SKM-1 (cell line): ENCODE measurements at regions not wholly inside any gene's neighbourhood (a gene's known extent, or its start where the extent isn't known, plus 50 kb on each side); places are given as distances from the start of the nearest gene placed in this dataset.
"Not testable (repeated sequence)": the region's sequence is repeated elsewhere in the genome, so short reads cannot be mapped to it uniquely, and the experiment has no call there.

Experiments used
- DNase-seq: peaks from one replicate; lab custom pipeline; 2025; ENCODE audit not compliant: unreplicated experiment; lab: John Stamatoyannopoulos, UW

GRCh38 chr7:76852362-76852761 is 179.8 kb downstream of the SPDYE17 start:
- not testable (repeated sequence) for DNase-seq

- DNase-seq: not testable (repeated sequence)
Measured at GRCh38 chr7:76851617-76852016, 180.5 kb downstream of the SPDYE17 start.

DNA sequence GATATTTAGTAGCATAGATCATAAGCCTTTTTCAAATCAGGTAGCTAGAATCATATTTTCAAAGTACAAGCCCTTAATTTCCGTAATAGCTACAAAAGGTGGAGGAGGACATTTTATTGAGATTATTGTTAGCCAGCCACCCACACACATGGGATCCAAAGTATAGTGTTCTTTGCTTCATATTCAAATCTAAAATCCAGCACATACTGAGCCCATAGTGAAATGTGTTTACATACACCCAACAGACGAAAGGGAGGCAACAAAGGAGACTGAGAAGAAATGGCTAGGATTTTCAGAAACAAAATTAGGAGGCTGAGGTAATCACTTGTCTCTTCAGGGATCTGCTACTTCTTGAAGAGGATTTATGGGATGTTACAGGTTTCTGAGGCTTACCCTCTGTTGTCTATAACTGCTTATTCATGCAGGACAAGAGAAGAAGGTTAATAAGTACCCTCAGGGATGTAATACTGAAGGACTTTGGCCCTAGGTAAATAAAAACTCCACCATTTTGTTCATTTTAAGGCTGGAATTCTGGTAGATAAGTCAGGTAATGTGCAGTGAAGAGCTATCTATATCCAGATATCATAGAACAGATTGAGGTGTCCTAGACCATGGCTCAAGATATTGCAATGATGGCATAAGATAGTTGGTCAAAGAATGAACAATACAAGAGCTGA is 182.1 kb downstream of the SPDYE17 start:
- DNase-seq: not testable (repeated sequence)

GRCh38 chr7:76839879-76840278 is 192.3 kb downstream of the SPDYE17 start:
- DNase-seq: not testable (repeated sequence)

DNA sequence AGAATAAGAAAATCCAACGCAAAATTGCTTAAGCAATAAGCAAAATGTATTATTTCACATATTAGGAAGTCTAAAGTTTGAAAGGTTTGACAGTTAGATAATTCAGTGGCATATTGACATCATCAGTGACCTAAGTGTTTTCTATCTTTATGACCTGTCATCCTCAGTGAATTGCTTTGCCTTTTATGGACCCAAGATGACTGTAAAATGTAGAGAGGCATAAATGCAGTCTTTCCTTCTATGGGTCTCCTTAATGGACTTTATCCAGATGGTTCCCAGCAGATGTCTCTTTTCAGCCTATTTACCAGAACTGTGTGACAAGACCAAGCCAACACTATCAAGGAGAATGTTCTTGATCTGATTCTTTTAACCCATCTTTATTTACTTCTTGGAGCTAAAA is 192.9 kb downstream of the SPDYE17 start:
- not testable (repeated sequence) for DNase-seq

DNA sequence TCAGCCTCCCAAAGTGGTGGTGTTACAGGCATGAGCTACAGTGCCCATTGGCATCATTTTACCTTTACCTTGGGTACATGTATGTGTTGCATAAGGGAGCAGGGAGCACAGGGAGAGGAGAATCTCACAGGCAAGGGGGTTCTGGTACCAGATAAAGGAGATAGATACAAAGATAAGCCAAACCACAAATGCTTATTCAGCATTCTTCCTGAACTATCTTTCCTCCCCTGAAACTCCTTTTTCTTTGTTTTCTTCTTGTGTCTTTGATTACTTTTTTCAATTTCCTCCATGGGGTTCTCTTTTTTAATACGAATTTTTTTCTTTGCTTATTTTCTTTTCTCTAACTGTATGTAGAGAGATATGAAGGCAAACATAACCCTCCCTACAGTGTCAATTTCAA is 193.8 kb downstream of the SPDYE17 start:
- DNase-seq: not testable (repeated sequence)

DNA sequence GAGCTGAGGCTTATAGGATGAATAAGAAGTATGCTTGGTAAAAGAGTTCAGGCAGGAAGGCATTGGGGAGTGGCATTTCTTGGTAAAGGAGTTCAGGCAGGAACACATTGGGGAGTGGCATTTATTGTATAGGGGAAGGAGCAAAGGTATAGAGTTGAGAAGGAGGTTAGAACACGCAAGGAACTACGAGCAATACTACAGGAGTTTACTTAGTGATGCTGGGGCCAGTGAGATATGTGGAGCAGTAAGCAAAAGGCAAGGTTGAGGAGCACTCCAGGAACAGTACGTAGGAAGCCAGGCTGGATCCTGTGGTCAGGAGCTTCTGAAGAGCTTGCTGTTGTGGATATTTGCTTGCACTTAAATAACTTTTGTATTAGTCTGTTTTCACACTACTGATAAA is 202.2 kb upstream of the POMZP3 start:
- DNase-seq: not testable (repeated sequence)

DNA sequence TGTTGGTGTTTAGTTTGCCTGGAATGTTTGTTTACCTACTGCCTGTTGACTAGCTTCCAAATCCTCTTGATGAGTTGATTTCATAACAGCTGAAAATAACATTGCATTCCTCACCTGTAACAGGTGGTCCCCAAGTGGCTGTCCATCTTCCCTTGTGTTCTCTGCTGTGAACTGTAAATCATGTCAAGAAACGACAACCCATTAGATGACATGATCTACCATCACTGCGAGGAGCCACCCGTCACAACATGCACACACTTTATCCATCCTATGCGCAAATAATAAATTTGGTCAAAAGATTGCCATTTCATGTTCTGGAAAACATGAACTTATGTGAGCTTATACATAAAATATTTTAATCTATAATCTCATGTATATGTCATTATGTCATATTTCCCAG is 199.1 kb upstream of the POMZP3 start:
- not testable (repeated sequence) for DNase-seq

DNA sequence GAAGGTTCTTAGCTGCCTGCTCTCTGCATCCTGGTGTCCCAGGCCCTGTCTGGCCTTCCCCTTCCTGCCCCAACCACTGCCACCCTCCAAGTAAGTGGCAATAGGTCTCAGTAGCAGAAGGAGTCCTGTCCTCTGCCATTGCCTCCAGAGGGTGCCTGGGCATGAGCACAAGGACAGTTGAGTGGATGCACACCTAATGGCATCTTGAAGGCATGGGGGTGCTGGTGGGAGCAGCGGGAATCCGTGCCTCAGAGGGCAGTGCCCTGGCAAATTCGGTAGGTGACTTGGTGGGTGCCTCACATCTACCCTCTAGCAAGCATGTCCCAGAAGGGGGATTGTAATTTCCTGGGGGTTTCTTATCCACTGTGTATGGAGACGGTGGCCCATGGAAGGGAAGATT is 182.8 kb upstream of the POMZP3 start:
- not testable (repeated sequence) for DNase-seq

DNA sequence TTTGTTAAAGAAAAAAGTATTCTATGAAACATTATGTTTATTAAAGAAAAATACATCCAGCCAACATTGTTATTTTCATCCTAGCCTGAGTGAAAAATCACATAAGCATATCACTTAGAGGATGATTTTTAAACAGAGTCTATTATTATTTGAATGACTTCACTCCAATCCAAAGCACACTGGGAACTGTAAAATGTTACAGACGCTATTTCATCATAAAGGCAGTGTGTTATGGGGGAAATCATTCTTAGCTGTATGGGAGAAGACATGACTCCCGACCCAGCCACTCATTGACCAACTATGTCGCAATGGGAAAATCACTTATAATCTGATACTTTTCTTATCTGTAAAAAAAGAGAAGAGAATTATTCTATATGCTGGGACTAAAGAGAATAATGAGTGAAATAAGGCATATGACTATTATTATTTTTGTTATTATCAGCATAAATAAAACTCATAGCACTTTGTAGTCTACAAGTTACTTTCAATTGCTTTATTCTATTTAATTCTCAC is 180.6 kb upstream of the POMZP3 start:
- DNase-seq: not testable (repeated sequence)

- DNase-seq: not testable (repeated sequence)
Measured at GRCh38 chr7:76806460-76806859, 179.4 kb upstream of the POMZP3 start.

- DNase-seq: not testable (repeated sequence)
Measured at GRCh38 chr7:76806010-76806409, 178.9 kb upstream of the POMZP3 start.

GRCh38 chr7:76805262-76805661 is 178.2 kb upstream of the POMZP3 start:
- DNase-seq: not testable (repeated sequence)

- DNase-seq: not testable (repeated sequence)
Measured at GRCh38 chr7:76797639-76798038, 170.6 kb upstream of the POMZP3 start.

- DNase-seq: not testable (repeated sequence)
Measured at GRCh38 chr7:76780693-76781092, 153.6 kb upstream of the POMZP3 start.

DNA sequence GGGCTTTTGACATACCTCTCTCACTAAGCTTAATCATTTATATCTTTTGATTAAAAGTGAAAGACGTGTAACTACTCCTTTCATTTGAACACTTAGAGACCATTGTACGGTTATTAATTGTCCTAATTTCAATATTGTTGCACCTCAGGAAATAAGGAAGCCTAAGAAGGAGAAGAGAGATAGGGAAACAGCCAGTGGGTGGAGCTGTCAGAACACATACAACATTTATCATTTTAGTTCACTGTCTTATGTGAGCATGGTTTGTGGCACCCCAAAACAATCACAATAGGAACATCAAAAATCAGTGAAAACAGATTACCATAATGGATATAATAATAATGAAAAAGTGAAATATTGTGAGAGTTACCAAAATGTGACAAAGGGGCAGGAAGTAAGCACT is 147.2 kb upstream of the POMZP3 start:
- DNase-seq: not testable (repeated sequence)

- DNase-seq: not testable (repeated sequence)
Measured at GRCh38 chr7:76771980-76772379, 144.9 kb upstream of the POMZP3 start.

DNA sequence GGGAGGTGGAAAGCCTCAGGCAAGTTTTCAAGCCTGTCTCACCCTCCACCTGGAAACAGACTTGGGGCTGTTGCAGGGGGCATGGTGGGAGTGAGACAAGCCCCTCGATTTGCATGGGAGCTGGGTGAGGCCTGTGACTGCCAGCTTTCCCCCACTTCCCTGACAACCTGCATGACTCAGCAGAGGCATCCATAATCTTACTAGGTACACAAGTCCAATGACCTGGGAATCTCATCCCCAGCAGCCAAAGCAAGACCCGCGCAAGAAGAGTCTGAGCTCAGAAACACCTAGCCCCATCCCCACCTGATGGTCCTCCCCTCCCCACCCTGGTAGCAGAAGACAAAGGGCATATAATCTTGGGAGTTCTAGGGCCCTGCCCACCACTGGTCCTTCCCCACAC is 136.9 kb upstream of the POMZP3 start:
- DNase-seq: not testable (repeated sequence)

GRCh38 chr7:76760546-76761220 is 133.6 kb upstream of the POMZP3 start:
- not testable (repeated sequence) for DNase-seq

DNA sequence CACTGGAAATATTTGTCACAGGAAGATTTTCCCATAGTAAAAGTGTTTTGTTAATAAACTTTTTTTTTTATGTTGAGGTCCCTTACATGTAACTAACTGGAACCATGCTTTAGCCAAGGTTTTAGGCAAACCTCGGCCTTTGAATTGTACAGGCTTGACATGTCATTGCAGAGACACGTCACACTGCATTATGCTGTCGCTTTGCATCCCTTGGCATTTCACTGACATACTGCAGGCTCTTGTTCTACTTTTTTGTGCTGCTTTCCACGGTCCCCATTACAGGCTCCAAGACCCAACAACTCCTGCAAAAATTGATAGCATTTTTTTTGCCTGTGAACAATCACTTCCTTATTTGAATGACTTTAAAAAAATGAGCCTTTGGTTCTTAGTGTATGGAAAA is 112.5 kb upstream of the POMZP3 start:
- not testable (repeated sequence) for DNase-seq

DNA sequence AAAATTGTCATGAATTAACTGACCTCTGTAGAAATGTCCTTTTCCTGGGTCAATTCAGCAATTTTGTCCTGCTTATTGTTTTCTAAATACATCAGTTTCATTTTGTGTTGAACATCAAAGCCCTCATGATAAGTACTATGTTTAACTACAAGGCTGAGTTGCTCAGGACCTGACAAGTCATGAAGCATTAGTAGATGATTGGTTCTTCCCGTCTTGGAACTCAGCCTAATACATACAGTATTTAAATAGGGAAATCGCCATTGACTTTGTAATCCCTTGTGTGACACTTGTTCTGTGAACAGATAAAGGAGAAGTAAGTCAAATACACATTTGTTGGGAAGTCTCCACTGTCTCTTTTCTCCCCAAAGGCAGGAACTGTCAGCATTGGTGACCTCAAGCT is 109.6 kb upstream of the POMZP3 start:
- not testable (repeated sequence) for DNase-seq

DNA sequence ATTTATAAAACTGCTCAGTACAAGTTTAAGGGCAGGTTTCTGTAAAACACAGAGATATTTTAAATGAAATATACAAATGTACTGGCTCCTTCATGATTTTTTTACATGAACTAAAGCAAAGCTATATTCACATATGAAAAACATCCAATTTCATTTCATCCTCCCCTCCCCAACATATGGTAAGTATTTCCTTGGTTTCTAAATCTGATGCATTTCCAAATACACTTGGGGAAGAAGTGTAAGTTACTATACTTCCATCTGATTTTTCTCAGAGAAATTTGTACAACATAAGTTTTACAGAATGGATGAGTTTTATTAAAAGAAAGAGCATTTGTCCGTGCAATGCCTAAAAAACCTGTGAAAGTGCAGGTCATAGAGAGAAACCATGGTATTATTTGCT is 109.0 kb upstream of the POMZP3 start:
- DNase-seq: not testable (repeated sequence)
